NB4 (cell line): ENCODE measurements at regions not wholly inside any gene's neighbourhood (a gene's known extent, or its start where the extent isn't known, plus 50 kb on each side); places are given as distances from the start of the nearest gene placed in this dataset.
A peak's percentile ranks its signal among the peaks of the same experiment; 100 is the strongest.

Source experiments
- DNase-seq: peaks from one replicate; pipeline ENCODE4 v3.0.0; 2010; ENCODE audit warnings: low read depth
- H3K4me3 ChIP-seq: one replicate; pipeline ENCODE4 v1.5.1; 2011; ENCODE audit warnings: mild to moderate bottlenecking, low read depth, low read length, moderate library complexity
- CTCF ChIP-seq: IDR thresholded peaks from one replicate; pipeline ENCODE4 v1.5.1; 2012; ENCODE audit warnings: low read depth, low read length
- MAX ChIP-seq: IDR thresholded peaks from 2 replicates; pipeline ENCODE4 v1.6.1; 2011; ENCODE audit warnings: low read depth, low read length
- MYC ChIP-seq: IDR thresholded peaks from 2 replicates; pipeline ENCODE4 v1.6.1; 2011; ENCODE audit warnings: low read depth, low read length
- POLR2A ChIP-seq: IDR thresholded peaks from 2 replicates; pipeline ENCODE4 v1.6.1; 2011; ENCODE audit warnings: mild to moderate bottlenecking; ENCODE audit not compliant: insufficient read length; ENCODE audit errors: extremely low read depth

GRCh38 chr11:119785131-119785530 is 56.1 kb upstream of the NECTIN1 start:
- H3K4me3 ChIP-seq, result no peak overlapping the region
- DNase-seq, result no peak
- no peak for TF ChIP-seq CTCF
- TF ChIP-seq MAX, result no peak
- no peak for TF ChIP-seq POLR2A
- TF ChIP-seq MYC, result no peak

DNA sequence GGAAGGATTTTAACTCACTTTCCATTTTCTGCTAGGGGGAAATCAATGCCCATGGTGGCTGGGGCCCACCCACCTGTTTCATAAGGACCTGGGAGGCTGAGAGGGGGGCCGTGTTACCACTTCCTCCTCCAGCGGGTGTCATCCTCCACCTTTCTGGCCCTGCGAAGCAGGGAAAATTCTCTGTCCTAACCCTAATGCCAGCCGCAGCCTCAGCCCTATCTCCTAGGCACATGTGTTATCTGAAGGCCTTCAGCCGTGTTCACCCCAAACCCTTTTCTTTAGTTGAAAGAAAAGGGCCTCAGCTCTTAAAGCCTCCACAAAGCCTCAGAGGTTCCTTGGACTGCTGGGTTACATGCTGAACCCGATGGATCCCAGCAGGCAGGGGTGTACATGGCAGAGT is 55.4 kb upstream of the NECTIN1 start:
- TF ChIP-seq POLR2A, result no peak
- TF ChIP-seq MAX, result no peak
- TF ChIP-seq MYC, result no peak
- TF ChIP-seq CTCF, result no peak

DNA sequence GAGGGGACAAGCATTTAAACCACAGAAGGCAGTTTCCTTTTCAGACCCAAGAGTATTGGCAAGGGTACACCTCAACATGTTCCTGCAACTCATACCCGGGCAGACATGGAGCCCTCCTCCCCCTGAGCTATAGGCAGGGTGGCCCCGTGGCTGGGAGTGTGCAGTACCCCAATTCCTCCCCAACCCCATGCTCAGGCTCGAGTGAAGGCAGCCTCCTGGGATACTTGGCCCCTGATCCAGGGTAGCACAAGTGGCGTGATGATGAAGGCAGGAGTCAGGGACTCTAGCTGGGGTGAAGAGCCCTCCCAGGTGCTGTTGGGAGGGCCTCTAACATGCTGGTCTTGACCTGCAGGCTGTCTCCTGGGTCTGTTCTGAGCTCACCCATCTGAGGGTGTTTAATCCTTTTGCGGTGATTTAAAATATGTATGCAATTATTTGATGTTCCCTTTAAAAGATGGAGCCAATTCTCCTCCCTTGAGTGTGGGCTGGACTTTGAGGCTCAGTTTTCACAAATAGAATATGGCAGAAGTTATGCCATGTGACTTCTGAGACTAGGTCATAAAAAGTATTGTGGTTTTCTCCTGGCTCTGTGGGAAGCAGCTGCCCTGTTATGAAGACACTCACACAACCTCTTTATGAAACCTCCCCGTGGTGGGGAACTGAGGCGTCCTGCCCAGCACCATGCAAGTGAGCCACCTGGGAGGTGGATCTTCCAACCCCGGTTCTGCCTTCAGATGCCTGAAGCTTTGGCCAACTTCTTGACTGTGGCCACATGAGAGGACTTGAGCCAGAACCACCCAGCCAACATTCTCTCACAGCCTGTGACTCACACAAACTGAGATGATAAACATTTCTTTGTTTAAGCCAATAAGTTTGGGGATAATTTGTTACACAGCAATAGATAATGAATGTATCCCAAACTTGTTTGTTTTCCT is 54.7 kb upstream of the NECTIN1 start:
- TF ChIP-seq CTCF, result no peak
- no peak for TF ChIP-seq POLR2A
- no peak for TF ChIP-seq MAX
- no peak for TF ChIP-seq MYC
- H3K4me3 ChIP-seq, result no peak overlapping the region
- DNase-seq, result peak; percentile 17

More for the DNA sequence above, 55.4 kb upstream of the NECTIN1 start:
- H3K4me3 ChIP-seq, result no peak overlapping the region
- DNase-seq, result no peak

DNA sequence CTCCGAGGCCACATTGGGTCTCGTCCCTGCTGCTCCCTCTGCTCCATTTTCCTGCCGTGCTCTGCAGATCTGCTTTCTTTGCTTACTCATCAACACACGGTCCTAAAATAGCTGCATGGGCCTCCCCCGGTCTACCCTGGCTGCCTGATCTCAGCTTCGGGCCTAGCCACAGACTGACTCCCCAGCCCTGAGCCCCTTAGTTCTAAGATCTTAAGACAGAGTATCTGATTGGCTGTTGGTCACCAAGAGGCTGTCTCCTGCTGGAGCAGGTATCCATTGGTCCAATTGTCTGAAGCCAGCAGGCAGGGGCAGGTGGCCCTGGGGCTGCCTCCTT is 53.7 kb upstream of the NECTIN1 start:
- H3K4me3 ChIP-seq, result no peak overlapping the region
- TF ChIP-seq CTCF, result no peak
- no peak for TF ChIP-seq MAX
- TF ChIP-seq POLR2A, result no peak
- no peak for TF ChIP-seq MYC
- DNase-seq, result peak; percentile 26

- DNase-seq, result no peak
- H3K4me3 ChIP-seq, result no peak overlapping the region
- no peak for TF ChIP-seq POLR2A
- TF ChIP-seq MYC, result no peak
- TF ChIP-seq MAX, result no peak
- TF ChIP-seq CTCF, result no peak
These were observed 53.2 kb upstream of the NECTIN1 start for GRCh38 chr11:119782006-119782738.
